A549 (cell line): ENCODE measurements at regions not wholly inside any gene's neighbourhood (a gene's known extent, or its start where the extent isn't known, plus 50 kb on each side); places are given as distances from the start of the nearest gene placed in this dataset.

ENCODE experiments used
- ATAC-seq, 2 experiments: fragments of 200-7000 bp in 1 of 2; fragments of >200 bp in 1 of 2; cut with Nextera tagmentation in 1 of 2; cut with Tn5 transposase in 1 of 2; 3 replicates each; pipeline versions ENCODE4 v1.8.0 to v1.9.1; 2018 to 2020; ENCODE audit warnings: mild to moderate bottlenecking in 1 of 2, moderate library complexity in 1 of 2
- CTCF ChIA-PET: fragments of 300-600 bp; sonication (Branson Sonifier 250); formaldehyde crosslinking; extraction: SDS; loops from one replicate; lab custom pipeline; 2021; ENCODE audit warnings: antibody characterized with exemption, inconsistent platforms; lab: Yijun Ruan, JAX
- POLR2A ChIA-PET: fragments of 350-600 bp; formaldehyde crosslinking; extraction: SDS; loops from one replicate; lab custom pipeline; 2021; ENCODE audit warnings: antibody characterized with exemption, inconsistent platforms; lab: Yijun Ruan, JAX
- DNase-seq, 2 experiments: peaks; one replicate each; pipeline versions ENCODE4 v3.0.0 to v3.0.0-alpha.2; 2011 to 2016; ENCODE audit warnings: low read depth in 1 of 2, low spot score in 1 of 2
- FAIRE-seq: peaks from 2 replicates; lab custom pipeline; 2011; peaks lifted over from hg19 to GRCh38; lab: Jason Lieb, UNC
- H3K27ac ChIP-seq, 2 experiments: fragments of >200 bp; sonication (Bioruptor Twin); formaldehyde crosslinking; 3 replicates each; pipeline ENCODE4 v1.5.1; 2016 to 2017
- H3K4me1 ChIP-seq: fragments of >200 bp; sonication (Bioruptor Twin); formaldehyde crosslinking; 3 replicates; pipeline ENCODE4 v1.6.1; 2016
- H3K4me2 ChIP-seq: fragments of >200 bp; sonication (Bioruptor Twin); formaldehyde crosslinking; 3 replicates; pipeline ENCODE4 v1.6.1; 2016
- H3K4me3 ChIP-seq: fragments of >200 bp; sonication (Bioruptor Twin); formaldehyde crosslinking; 3 replicates; pipeline ENCODE4 v1.5.1; 2016
- H3K9me3 ChIP-seq: fragments of >200 bp; sonication (Bioruptor Twin); formaldehyde crosslinking; 3 replicates; pipeline ENCODE4 v1.6.1; 2016
- CBX2 ChIP-seq: fragments of 200-600 bp; sonication (generic); IDR thresholded peaks from 2 replicates; pipeline ENCODE4 v1.6.1; 2016; ENCODE audit warnings: low read depth, mild to moderate bottlenecking, borderline replicate concordance
- CBX8 ChIP-seq: fragments of 200-600 bp; sonication (generic); IDR thresholded peaks from 2 replicates; pipeline ENCODE4 v1.6.1; 2016
- CEBPB ChIP-seq, 2 experiments: fragments of >200 bp in 1 of 2; sonication (Bioruptor Twin) in 1 of 2; formaldehyde crosslinking in 1 of 2; IDR thresholded peaks; 2 replicates each; pipeline ENCODE4 v1.6.1; 2012 to 2016
- E2F6 ChIP-seq: IDR thresholded peaks from 2 replicates; pipeline ENCODE4 v1.6.1; 2012; ENCODE audit warnings: low read depth, borderline replicate concordance
- EHF ChIP-seq: fragments of 250-450 bp; sonication (Bioruptor Pico); IDR thresholded peaks from 2 replicates; pipeline ENCODE4 v1.5.0; 2020; ENCODE audit warnings: mild to moderate bottlenecking
- FOSL2 ChIP-seq, 2 experiments: fragments of 450-650 bp in 1 of 2; fragments of >200 bp in 1 of 2; sonication (Bioruptor Twin) in 1 of 2; formaldehyde crosslinking; IDR thresholded peaks; 2 replicates each; pipeline versions ENCODE4 v1.5.0 to v1.6.1; 2016 to 2020; ENCODE audit warnings: mild to moderate bottlenecking in 1 of 2, moderate library complexity in 1 of 2
- HDAC2 ChIP-seq: fragments of 200-600 bp; sonication (generic); IDR thresholded peaks from 2 replicates; pipeline ENCODE4 v1.6.1; 2016
- HES2 ChIP-seq: fragments of >200 bp; sonication (Bioruptor Twin); formaldehyde crosslinking; IDR thresholded peaks from 2 replicates; pipeline ENCODE4 v1.6.1; 2016
- HOXA7 ChIP-seq: fragments of 250-450 bp; sonication (Bioruptor Pico); IDR thresholded peaks from 2 replicates; pipeline ENCODE4 v1.5.0; 2020; ENCODE audit warnings: mild to moderate bottlenecking, moderate library complexity
- HOXB13 ChIP-seq: fragments of 250-450 bp; sonication (Bioruptor Pico); IDR thresholded peaks from 2 replicates; pipeline ENCODE4 v1.5.0; 2020; ENCODE audit warnings: low read depth, mild to moderate bottlenecking, moderate library complexity
- HOXB5 ChIP-seq: fragments of 250-450 bp; sonication (Bioruptor Pico); IDR thresholded peaks from 2 replicates; pipeline ENCODE4 v1.5.0; 2020; ENCODE audit warnings: mild to moderate bottlenecking, moderate library complexity
- JUN ChIP-seq, 2 experiments: fragments of >200 bp; sonication (Bioruptor Twin); formaldehyde crosslinking; IDR thresholded peaks; 2 replicates in 1 of 2; 3 replicates in 1 of 2; pipeline ENCODE4 v1.6.1; 2016 to 2017
- JUNB ChIP-seq: fragments of >200 bp; sonication (Bioruptor Twin); formaldehyde crosslinking; IDR thresholded peaks from 2 replicates; pipeline ENCODE4 v1.6.1; 2016
- MAZ ChIP-seq: fragments of 150-350 bp; IDR thresholded peaks from 2 replicates; pipeline ENCODE4 v1.6.1; 2014; ENCODE audit warnings: antibody characterized with exemption, low read depth, low read length, borderline replicate concordance
- NFE2L2 ChIP-seq: fragments of 150-350 bp; conservative IDR thresholded peaks from 2 replicates; pipeline ENCODE4 v1.6.1; 2014; ENCODE audit warnings: low read length
- NPAS2 ChIP-seq: fragments of 250-450 bp; sonication (Bioruptor Pico); IDR thresholded peaks from 2 replicates; pipeline ENCODE4 v1.8.0; 2022; ENCODE audit warnings: mild to moderate bottlenecking, moderate library complexity, borderline replicate concordance
- PBX3 ChIP-seq: IDR thresholded peaks from 2 replicates; pipeline ENCODE4 v1.6.1; 2012
- PHF8 ChIP-seq: fragments of 200-600 bp; sonication (generic); IDR thresholded peaks from 2 replicates; pipeline ENCODE4 v1.6.1; 2016; ENCODE audit warnings: low read depth, mild to moderate bottlenecking, antibody characterized with exemption, moderate library complexity, borderline replicate concordance
- POLR2AphosphoS2 ChIP-seq: conservative IDR thresholded peaks from 2 replicates; pipeline ENCODE4 v1.6.1; 2012; ENCODE audit warnings: low read length, improper control_type of control experiment, inconsistent platforms
- RAD21 ChIP-seq, 2 experiments: fragments of >200 bp in 1 of 2; sonication (Bioruptor Twin) in 1 of 2; formaldehyde crosslinking in 1 of 2; IDR thresholded peaks in 1 of 2; conservative IDR thresholded peaks in 1 of 2; 2 replicates in 1 of 2; 3 replicates in 1 of 2; pipeline ENCODE4 v1.6.1; 2012 to 2018; ENCODE audit warnings: inconsistent platforms in 1 of 2
- RARB ChIP-seq: fragments of 250-450 bp; sonication (Bioruptor Pico); IDR thresholded peaks from 2 replicates; pipeline ENCODE4 v1.8.0; 2021; ENCODE audit warnings: mild to moderate bottlenecking, moderate library complexity
- RFX5 ChIP-seq: fragments of 450-650 bp; IDR thresholded peaks from 2 replicates; pipeline ENCODE4 v1.7.1; 2014; ENCODE audit warnings: antibody characterized with exemption, mild to moderate bottlenecking, moderate library complexity
- RNF2 ChIP-seq: fragments of 200-600 bp; sonication (generic); IDR thresholded peaks from 2 replicates; pipeline ENCODE4 v1.6.1; 2016; ENCODE audit warnings: low read depth, mild to moderate bottlenecking, antibody characterized with exemption, moderate library complexity, borderline replicate concordance
- SMC3 ChIP-seq: fragments of >200 bp; sonication (Bioruptor Twin); formaldehyde crosslinking; IDR thresholded peaks from 3 replicates; pipeline ENCODE4 v1.6.1; 2018; ENCODE audit warnings: inconsistent platforms
- TP53 ChIP-seq: fragments of 250-450 bp; sonication (Bioruptor Pico); IDR thresholded peaks from 2 replicates; pipeline ENCODE4 v1.5.0; 2021; ENCODE audit warnings: mild to moderate bottlenecking, moderate library complexity
- USF2 ChIP-seq: fragments of 450-650 bp; IDR thresholded peaks from 2 replicates; pipeline ENCODE4 v1.6.1; 2014; ENCODE audit warnings: antibody characterized with exemption
- ZC3H11A ChIP-seq: fragments of 450-650 bp; IDR thresholded peaks from 2 replicates; pipeline ENCODE4 v1.6.1; 2014; ENCODE audit warnings: antibody characterized with exemption, mild to moderate bottlenecking
- WGBS: methylation state at CpG from one replicate; pipeline ENCODE4 v1.1.6; 2017; ENCODE audit errors: missing lambda C conversion rate; 5-methylcytosine and 5-hydroxymethylcytosine counted together
- TF ChIP-seq, protein P1 (sequence below): fragments of 200-600 bp; sonication (generic); IDR thresholded peaks from 2 replicates; pipeline ENCODE4 v1.6.1; 2016; ENCODE audit warnings: antibody characterized with exemption, mild to moderate bottlenecking, moderate library complexity
- TF ChIP-seq, protein P2 (sequence below): fragments of >200 bp; sonication (Bioruptor Twin); formaldehyde crosslinking; IDR thresholded peaks from 3 replicates; pipeline ENCODE4 v1.5.1; 2016

DNA sequence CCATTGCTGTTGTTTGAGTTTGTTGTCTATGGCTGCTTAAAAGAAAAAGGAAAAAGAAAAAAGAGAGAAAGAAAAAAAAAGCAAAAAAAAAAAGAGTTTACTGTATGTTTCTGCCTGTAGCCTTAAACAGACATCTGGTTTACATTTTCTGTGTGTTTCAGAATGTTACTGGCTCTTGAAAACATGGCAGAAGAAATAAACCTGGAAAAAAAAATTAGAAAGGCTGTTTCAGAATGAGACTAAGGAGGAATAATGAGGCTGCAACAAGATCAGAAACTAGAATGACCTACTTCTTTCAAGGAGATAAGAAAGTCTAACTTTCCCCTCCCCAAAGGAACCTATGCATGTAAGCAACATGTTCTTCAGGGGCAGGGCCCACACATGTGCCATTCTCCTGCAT, 292.1 kb downstream of the DIPK2A start:
- TF ChIP-seq ZC3H11A (no peak), HOXB5 (no peak), CEBPB (IDR thresholded peaks at IDR 0.05) (no peak), MAZ (no peak), HES2 (no peak), FOSL2 (IDR thresholded peaks at IDR 0.05) (no peak), FOSL2 (CRISPR knock-in tag; IDR thresholded peaks at IDR 0.05) (no peak), HOXB13 (CRISPR knock-in tag) (no peak), SMC3 (no peak), HDAC2 (no peak), PHF8 (no peak), E2F6 (no peak), EHF (CRISPR knock-in tag) (no peak), JUN (IDR thresholded peaks at IDR 0.05) (no peak), CBX8 (no peak), USF2 (no peak), NPAS2 (CRISPR knock-in tag) (no peak), JUNB (no peak)
- Histone ChIP-seq H3K9me3 (no peaks in the 10 kb centered on the region), H3K27ac (no peak overlapping the region), H3K4me2 (no peak overlapping the region), H3K4me1 (no peaks in the 10 kb centered on the region), H3K4me3 (no peak overlapping the region)
- POLR2A ChIA-PET: no interaction called here
- DNase-seq: no peak
- CTCF ChIA-PET: no interaction called here
- ATAC-seq: no peak
- no peak for FAIRE-seq

GRCh38 chr3:144264350-144264749, 292.7 kb downstream of the DIPK2A start:
- H3K4me3 ChIP-seq: no peak overlapping the region
- TF ChIP-seq TP53 (CRISPR knock-in tag) (no peak), POLR2AphosphoS2 (no peak), CBX2 (no peak), HOXA7 (no peak), FOSL2 (IDR thresholded peaks at IDR 0.05) (no peak), FOSL2 (CRISPR knock-in tag; IDR thresholded peaks at IDR 0.05) (no peak), NFE2L2 (no peak), PBX3 (no peak), RAD21 (conservative IDR thresholded peaks at IDR 0.05 in 1 of 2, IDR thresholded peaks at IDR 0.05 in 1 of 2) (no peak)
- TF ChIP-seq, all 56 proteins: peak for 0
- no peak for DNase-seq
- ChIA-PET POLR2A (no interaction called here), CTCF (no interaction called here)
- 48% methylated on average over 3 of the region's 3 CpGs for WGBS
- no peak for ATAC-seq
- FAIRE-seq: no peak
- Histone ChIP-seq H3K9me3 (no peaks in the 10 kb centered on the region), H3K4me1 (no peaks in the 10 kb centered on the region), H3K27ac (no peak overlapping the region), H3K4me2 (no peak overlapping the region)

DNA sequence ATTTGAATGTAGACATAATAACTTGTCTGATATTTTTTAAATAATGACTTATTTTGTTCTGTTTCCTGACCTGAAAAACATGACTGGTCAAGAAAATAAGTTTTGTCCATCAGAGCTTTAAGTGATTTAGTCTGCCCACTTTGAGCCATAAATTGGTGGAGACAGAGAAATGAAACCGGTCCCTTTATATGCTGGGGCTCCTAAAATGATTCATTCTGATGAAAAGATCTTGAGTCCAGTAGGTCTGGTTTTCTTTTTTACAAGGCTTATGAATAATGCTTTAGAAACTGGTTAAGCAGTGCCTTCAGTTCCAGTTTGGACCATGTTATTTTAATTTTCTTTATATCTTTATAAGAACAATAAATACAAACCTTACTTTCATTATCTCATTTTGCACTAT, 293.2 kb downstream of the DIPK2A start:
- Histone ChIP-seq H3K4me2 (no peak overlapping the region), H3K4me1 (no peaks in the 10 kb centered on the region)
- no peak for DNase-seq
- TF ChIP-seq, protein P1, sequence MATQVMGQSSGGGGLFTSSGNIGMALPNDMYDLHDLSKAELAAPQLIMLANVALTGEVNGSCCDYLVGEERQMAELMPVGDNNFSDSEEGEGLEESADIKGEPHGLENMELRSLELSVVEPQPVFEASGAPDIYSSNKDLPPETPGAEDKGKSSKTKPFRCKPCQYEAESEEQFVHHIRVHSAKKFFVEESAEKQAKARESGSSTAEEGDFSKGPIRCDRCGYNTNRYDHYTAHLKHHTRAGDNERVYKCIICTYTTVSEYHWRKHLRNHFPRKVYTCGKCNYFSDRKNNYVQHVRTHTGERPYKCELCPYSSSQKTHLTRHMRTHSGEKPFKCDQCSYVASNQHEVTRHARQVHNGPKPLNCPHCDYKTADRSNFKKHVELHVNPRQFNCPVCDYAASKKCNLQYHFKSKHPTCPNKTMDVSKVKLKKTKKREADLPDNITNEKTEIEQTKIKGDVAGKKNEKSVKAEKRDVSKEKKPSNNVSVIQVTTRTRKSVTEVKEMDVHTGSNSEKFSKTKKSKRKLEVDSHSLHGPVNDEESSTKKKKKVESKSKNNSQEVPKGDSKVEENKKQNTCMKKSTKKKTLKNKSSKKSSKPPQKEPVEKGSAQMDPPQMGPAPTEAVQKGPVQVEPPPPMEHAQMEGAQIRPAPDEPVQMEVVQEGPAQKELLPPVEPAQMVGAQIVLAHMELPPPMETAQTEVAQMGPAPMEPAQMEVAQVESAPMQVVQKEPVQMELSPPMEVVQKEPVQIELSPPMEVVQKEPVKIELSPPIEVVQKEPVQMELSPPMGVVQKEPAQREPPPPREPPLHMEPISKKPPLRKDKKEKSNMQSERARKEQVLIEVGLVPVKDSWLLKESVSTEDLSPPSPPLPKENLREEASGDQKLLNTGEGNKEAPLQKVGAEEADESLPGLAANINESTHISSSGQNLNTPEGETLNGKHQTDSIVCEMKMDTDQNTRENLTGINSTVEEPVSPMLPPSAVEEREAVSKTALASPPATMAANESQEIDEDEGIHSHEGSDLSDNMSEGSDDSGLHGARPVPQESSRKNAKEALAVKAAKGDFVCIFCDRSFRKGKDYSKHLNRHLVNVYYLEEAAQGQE: no peak
- TF ChIP-seq NFE2L2: no peak
- TF ChIP-seq NPAS2 (CRISPR knock-in tag): no peak
- TF ChIP-seq RFX5: no peak
- no peak for TF ChIP-seq RNF2
- TF ChIP-seq FOSL2 (IDR thresholded peaks at IDR 0.05): no peak
- no peak for TF ChIP-seq FOSL2 (CRISPR knock-in tag; IDR thresholded peaks at IDR 0.05)
- no peak for TF ChIP-seq EHF (CRISPR knock-in tag)
- TF ChIP-seq, protein P2, sequence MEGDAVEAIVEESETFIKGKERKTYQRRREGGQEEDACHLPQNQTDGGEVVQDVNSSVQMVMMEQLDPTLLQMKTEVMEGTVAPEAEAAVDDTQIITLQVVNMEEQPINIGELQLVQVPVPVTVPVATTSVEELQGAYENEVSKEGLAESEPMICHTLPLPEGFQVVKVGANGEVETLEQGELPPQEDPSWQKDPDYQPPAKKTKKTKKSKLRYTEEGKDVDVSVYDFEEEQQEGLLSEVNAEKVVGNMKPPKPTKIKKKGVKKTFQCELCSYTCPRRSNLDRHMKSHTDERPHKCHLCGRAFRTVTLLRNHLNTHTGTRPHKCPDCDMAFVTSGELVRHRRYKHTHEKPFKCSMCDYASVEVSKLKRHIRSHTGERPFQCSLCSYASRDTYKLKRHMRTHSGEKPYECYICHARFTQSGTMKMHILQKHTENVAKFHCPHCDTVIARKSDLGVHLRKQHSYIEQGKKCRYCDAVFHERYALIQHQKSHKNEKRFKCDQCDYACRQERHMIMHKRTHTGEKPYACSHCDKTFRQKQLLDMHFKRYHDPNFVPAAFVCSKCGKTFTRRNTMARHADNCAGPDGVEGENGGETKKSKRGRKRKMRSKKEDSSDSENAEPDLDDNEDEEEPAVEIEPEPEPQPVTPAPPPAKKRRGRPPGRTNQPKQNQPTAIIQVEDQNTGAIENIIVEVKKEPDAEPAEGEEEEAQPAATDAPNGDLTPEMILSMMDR: no peak
- TF ChIP-seq RARB (CRISPR knock-in tag): no peak

More for the DNA sequence above, 293.2 kb downstream of the DIPK2A start:
- no peak overlapping the region for H3K27ac ChIP-seq
- ChIA-PET POLR2A (no interaction called here), CTCF (no interaction called here)
- H3K9me3 ChIP-seq: no peaks in the 10 kb centered on the region
- FAIRE-seq (no peak), ATAC-seq (no peak)
- no peak overlapping the region for H3K4me3 ChIP-seq
- 22% methylated on average over 1 of the region's 1 CpG for WGBS
